ENCODE measurements at regions not wholly inside any gene's neighbourhood (a gene's known extent, or its start where the extent isn't known, plus 50 kb on each side); places are given as distances from the start of the nearest gene placed in this dataset.
A peak's percentile ranks its signal among the peaks of the same experiment; 100 is the strongest.

DNA sequence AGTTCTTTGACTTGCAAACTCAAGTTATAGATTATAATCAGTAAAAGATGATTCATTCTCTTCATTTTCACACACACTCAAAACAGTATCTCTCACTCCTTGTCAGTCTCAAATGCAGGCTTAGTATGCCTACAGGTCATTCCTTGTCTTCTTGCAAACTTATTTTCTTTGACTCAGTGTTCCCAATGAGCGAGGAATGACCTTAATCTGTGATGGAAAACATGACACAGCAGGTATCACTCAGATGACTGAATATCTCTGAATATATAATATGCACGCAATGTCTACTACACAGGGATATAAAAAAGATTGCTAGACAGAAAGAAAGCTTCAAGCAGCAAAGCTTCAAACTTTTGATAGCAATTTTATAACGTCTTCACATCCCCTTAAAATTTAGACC lies 127.8 kb upstream of the RGPD4 start:
- Mint-ChIP-seq H3K4me1 (ENCODE audit: low read depth, unreplicated experiment) (no peaks in the 10 kb centered on the region), H3K9me3 (ENCODE audit: low read depth, unreplicated experiment) (no peaks in the 10 kb centered on the region), H3K4me3 (ENCODE audit: low read depth, unreplicated experiment) (no peak overlapping the region), H3K36me3 (ENCODE audit: insufficient read depth, unreplicated experiment) (no peaks in the 10 kb centered on the region), H3K27me3 (ENCODE audit: unreplicated experiment) (no peaks in the 10 kb centered on the region), H3K27ac (ENCODE audit: unreplicated experiment) (no peak overlapping the region)
- CTCF ChIA-PET, result no interaction called here
- no TSS peak for BruUV-seq (replicated peaks)
- intact Hi-C loops (cut with micrococcal nuclease; ENCODE audit: unreplicated experiment), result no loop called here
- TF ChIP-seq, protein P1, sequence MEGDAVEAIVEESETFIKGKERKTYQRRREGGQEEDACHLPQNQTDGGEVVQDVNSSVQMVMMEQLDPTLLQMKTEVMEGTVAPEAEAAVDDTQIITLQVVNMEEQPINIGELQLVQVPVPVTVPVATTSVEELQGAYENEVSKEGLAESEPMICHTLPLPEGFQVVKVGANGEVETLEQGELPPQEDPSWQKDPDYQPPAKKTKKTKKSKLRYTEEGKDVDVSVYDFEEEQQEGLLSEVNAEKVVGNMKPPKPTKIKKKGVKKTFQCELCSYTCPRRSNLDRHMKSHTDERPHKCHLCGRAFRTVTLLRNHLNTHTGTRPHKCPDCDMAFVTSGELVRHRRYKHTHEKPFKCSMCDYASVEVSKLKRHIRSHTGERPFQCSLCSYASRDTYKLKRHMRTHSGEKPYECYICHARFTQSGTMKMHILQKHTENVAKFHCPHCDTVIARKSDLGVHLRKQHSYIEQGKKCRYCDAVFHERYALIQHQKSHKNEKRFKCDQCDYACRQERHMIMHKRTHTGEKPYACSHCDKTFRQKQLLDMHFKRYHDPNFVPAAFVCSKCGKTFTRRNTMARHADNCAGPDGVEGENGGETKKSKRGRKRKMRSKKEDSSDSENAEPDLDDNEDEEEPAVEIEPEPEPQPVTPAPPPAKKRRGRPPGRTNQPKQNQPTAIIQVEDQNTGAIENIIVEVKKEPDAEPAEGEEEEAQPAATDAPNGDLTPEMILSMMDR (IDR thresholded peaks at IDR 0.05; ENCODE audit: unreplicated experiment), result no peak
- DNase-seq, result no peak

GRCh38 chr2:107700073-107700472 lies 126.6 kb upstream of the RGPD4 start:
- CTCF ChIA-PET, result no interaction called here
- no peak for DNase-seq
- intact Hi-C loops (cut with micrococcal nuclease; ENCODE audit: unreplicated experiment), result no loop called here
- no peak overlapping the region for H3K27ac Mint-ChIP-seq (ENCODE audit: unreplicated experiment)
- no peaks in the 10 kb centered on the region for H3K9me3 Mint-ChIP-seq (ENCODE audit: low read depth, unreplicated experiment)
- no peaks in the 10 kb centered on the region for H3K4me1 Mint-ChIP-seq (ENCODE audit: low read depth, unreplicated experiment)
- no TSS peak for BruUV-seq (replicated peaks)
- TF ChIP-seq, protein P1 (IDR thresholded peaks at IDR 0.05; ENCODE audit: unreplicated experiment), result no peak
- no peaks in the 10 kb centered on the region for H3K27me3 Mint-ChIP-seq (ENCODE audit: unreplicated experiment)
- H3K4me3 Mint-ChIP-seq (ENCODE audit: low read depth, unreplicated experiment), result no peak overlapping the region
- H3K36me3 Mint-ChIP-seq (ENCODE audit: insufficient read depth, unreplicated experiment), result no peaks in the 10 kb centered on the region

DNA sequence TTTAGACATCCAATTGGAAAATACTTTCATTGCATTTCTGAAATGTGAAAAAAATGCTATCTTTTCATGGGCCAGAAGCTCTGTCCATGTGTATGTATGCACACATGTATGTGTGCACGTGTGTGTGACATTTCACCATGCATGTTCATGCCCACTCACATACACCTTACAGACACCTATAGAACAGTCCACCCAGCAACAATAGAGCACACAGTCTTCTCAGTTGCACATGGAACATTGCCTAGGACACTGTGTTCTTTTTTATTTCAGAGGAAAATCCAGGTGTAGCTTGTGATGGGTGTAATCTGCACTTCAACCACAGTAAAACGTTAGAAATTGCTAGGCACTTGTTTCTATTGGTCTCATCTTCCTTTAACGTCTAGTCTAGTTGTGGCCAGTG lies 114.8 kb upstream of the RGPD4 start:
- no peak for DNase-seq
- Mint-ChIP-seq H3K4me3 (ENCODE audit: low read depth, unreplicated experiment) (no peak overlapping the region), H3K9me3 (ENCODE audit: low read depth, unreplicated experiment) (no peaks in the 10 kb centered on the region), H3K4me1 (ENCODE audit: low read depth, unreplicated experiment) (peaks cover 8% of the 10 kb centered on the region), H3K27me3 (ENCODE audit: unreplicated experiment) (no peaks in the 10 kb centered on the region), H3K36me3 (ENCODE audit: insufficient read depth, unreplicated experiment) (no peaks in the 10 kb centered on the region), H3K27ac (ENCODE audit: unreplicated experiment) (no peak overlapping the region)
- BruUV-seq (replicated peaks), result no TSS peak
- CTCF ChIA-PET, result no interaction called here
- intact Hi-C loops (cut with micrococcal nuclease; ENCODE audit: unreplicated experiment), result no loop called here
- TF ChIP-seq, protein P1 (IDR thresholded peaks at IDR 0.05; ENCODE audit: unreplicated experiment), result no peak

GRCh38 chr2:107712857-107713256 lies 113.8 kb upstream of the RGPD4 start:
- Mint-ChIP-seq H3K27ac (ENCODE audit: unreplicated experiment) (peak overlapping the region; percentile 3), H3K9me3 (ENCODE audit: low read depth, unreplicated experiment) (no peaks in the 10 kb centered on the region), H3K4me1 (ENCODE audit: low read depth, unreplicated experiment) (peaks cover 8% of the 10 kb centered on the region), H3K4me3 (ENCODE audit: low read depth, unreplicated experiment) (peak overlapping the region; percentile 38), H3K27me3 (ENCODE audit: unreplicated experiment) (no peaks in the 10 kb centered on the region), H3K36me3 (ENCODE audit: insufficient read depth, unreplicated experiment) (no peaks in the 10 kb centered on the region)
- no TSS peak for BruUV-seq (replicated peaks)
- CTCF ChIA-PET, result no interaction called here
- intact Hi-C loops (cut with micrococcal nuclease; ENCODE audit: unreplicated experiment), result no loop called here
- TF ChIP-seq, protein P1 (IDR thresholded peaks at IDR 0.05; ENCODE audit: unreplicated experiment), result no peak
- no peak for DNase-seq

DNA sequence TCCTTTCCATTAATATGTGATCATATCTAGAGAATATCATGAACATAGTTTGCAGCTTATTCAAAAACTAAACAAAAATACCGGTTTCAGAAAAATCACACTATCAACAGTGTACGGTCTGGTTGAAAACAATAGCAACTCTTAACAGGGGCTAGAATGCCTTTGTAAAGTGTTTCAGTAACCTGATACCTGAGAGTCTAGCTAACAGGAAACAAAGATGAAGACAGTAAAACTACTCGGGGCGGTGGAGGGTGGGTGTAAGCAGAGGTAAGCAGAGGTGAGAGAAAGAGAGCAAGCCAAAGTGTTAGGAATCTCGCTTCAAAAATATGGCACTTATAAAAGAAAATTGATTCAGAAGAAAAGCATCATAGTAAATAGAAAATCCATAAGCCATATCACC lies 109.0 kb upstream of the RGPD4 start:
- TF ChIP-seq, protein P1 (IDR thresholded peaks at IDR 0.05; ENCODE audit: unreplicated experiment), result no peak
- Mint-ChIP-seq H3K4me3 (ENCODE audit: low read depth, unreplicated experiment) (no peak overlapping the region), H3K27me3 (ENCODE audit: unreplicated experiment) (no peaks in the 10 kb centered on the region), H3K36me3 (ENCODE audit: insufficient read depth, unreplicated experiment) (no peaks in the 10 kb centered on the region), H3K9me3 (ENCODE audit: low read depth, unreplicated experiment) (no peaks in the 10 kb centered on the region), H3K27ac (ENCODE audit: unreplicated experiment) (no peak overlapping the region), H3K4me1 (ENCODE audit: low read depth, unreplicated experiment) (peaks cover 6% of the 10 kb centered on the region)
- no peak for DNase-seq
- intact Hi-C loops (cut with micrococcal nuclease; ENCODE audit: unreplicated experiment), result no loop called here
- CTCF ChIA-PET, result no interaction called here
- BruUV-seq (replicated peaks), result no TSS peak
